ENCODE measurements at regions not wholly inside any gene's neighbourhood (a gene's known extent, or its start where the extent isn't known, plus 50 kb on each side); places are given as distances from the start of the nearest gene placed in this dataset.

- TF ChIP-seq CTCF (IDR thresholded peaks at IDR 0.05): no peak
- TF ChIP-seq EP300 (IDR thresholded peaks at IDR 0.05): no peak
- TF ChIP-seq POLR2AphosphoS5 (IDR thresholded peaks at IDR 0.05): no peak
- TF ChIP-seq POLR2A (IDR thresholded peaks at IDR 0.05): no peak
- Histone ChIP-seq H3K4me3 (no peak overlapping the region), H3K27me3 (no peaks in the 10 kb centered on the region), H3K36me3 (no peaks in the 10 kb centered on the region), H3K9me3 (peaks cover 0 to 24% (median 9%) of the 10 kb centered on the region in 4 donors), H3K27ac (no peak overlapping the region), H3K4me1 (no peaks in the 10 kb centered on the region)
- 100% methylated on average over 1 of the region's 1 CpG for WGBS, 2 donors
- ATAC-seq (ENCODE audit: low FRiP score in 2 of 2) (peak in 1 of 2 donors; percentile 55), DNase-seq (no peak)
These were observed 147.3 kb downstream of the CCDC59 start for GRCh38 chr12:82210882-82211281.

GRCh38 chr12:82209533-82209932 lies 148.7 kb downstream of the CCDC59 start:
- H3K27me3 ChIP-seq: no peaks in the 10 kb centered on the region
- no peaks in the 10 kb centered on the region for H3K36me3 ChIP-seq
- peaks cover 0 to 24% (median 9%) of the 10 kb centered on the region in 4 donors for H3K9me3 ChIP-seq
- 92 to 94% methylated on average over 8 to 9 of the region's 9 CpGs for WGBS, 2 donors
- no peak overlapping the region for H3K27ac ChIP-seq
- no peak overlapping the region for H3K4me3 ChIP-seq
- DNase-seq (peak in 1 of 2 donors; percentile 45), ATAC-seq (ENCODE audit: low FRiP score in 2 of 2) (no peak)
- H3K4me1 ChIP-seq: no peaks in the 10 kb centered on the region
- no peak for TF ChIP-seq EP300 (IDR thresholded peaks at IDR 0.05)
- no peak for TF ChIP-seq CTCF (IDR thresholded peaks at IDR 0.05)
- TF ChIP-seq POLR2A (IDR thresholded peaks at IDR 0.05): no peak
- no peak for TF ChIP-seq POLR2AphosphoS5 (IDR thresholded peaks at IDR 0.05)

- no peak for DNase-seq
- ATAC-seq (ENCODE audit: low FRiP score in 2 of 2): no peak
- H3K4me1 ChIP-seq: no peaks in the 10 kb centered on the region
- no peaks in the 10 kb centered on the region for H3K36me3 ChIP-seq
- H3K27ac ChIP-seq: no peak overlapping the region
- no peak overlapping the region for H3K4me3 ChIP-seq
- H3K27me3 ChIP-seq: no peaks in the 10 kb centered on the region
- peaks cover 0 to 24% (median 9%) of the 10 kb centered on the region in 4 donors for H3K9me3 ChIP-seq
- TF ChIP-seq CTCF (IDR thresholded peaks at IDR 0.05): no peak
- TF ChIP-seq POLR2AphosphoS5 (IDR thresholded peaks at IDR 0.05): no peak
- TF ChIP-seq EP300 (IDR thresholded peaks at IDR 0.05): no peak
- TF ChIP-seq POLR2A (IDR thresholded peaks at IDR 0.05): no peak
These were observed 150.6 kb downstream of the CCDC59 start for GRCh38 chr12:82207556-82207955.

GRCh38 chr12:82203086-82203485 lies 155.1 kb downstream of the CCDC59 start:
- WGBS, 2 donors: 84 to 89% methylated on average over 4 of the region's 4 CpGs
- Histone ChIP-seq H3K4me1 (no peaks in the 10 kb centered on the region), H3K9me3 (no peaks in the 10 kb centered on the region), H3K4me3 (no peak overlapping the region), H3K27ac (no peak overlapping the region), H3K36me3 (no peaks in the 10 kb centered on the region), H3K27me3 (no peaks in the 10 kb centered on the region)
- DNase-seq (no peak), ATAC-seq (ENCODE audit: low FRiP score in 2 of 2) (no peak)
- TF ChIP-seq POLR2AphosphoS5 (IDR thresholded peaks at IDR 0.05) (no peak), POLR2A (IDR thresholded peaks at IDR 0.05) (no peak), CTCF (IDR thresholded peaks at IDR 0.05) (no peak)

- H3K27ac ChIP-seq: no peak overlapping the region
- no peak for DNase-seq
- H3K4me3 ChIP-seq: no peak overlapping the region
- H3K27me3 ChIP-seq: no peaks in the 10 kb centered on the region
- no peaks in the 10 kb centered on the region for H3K9me3 ChIP-seq
- TF ChIP-seq CTCF (IDR thresholded peaks at IDR 0.05) (no peak), POLR2A (IDR thresholded peaks at IDR 0.05) (no peak), POLR2AphosphoS5 (IDR thresholded peaks at IDR 0.05) (no peak), EP300 (IDR thresholded peaks at IDR 0.05) (no peak)
- H3K4me1 ChIP-seq: no peaks in the 10 kb centered on the region
- 95 to 97% methylated on average over 2 of the region's 2 CpGs for WGBS, 2 donors
- no peaks in the 10 kb centered on the region for H3K36me3 ChIP-seq
- ATAC-seq (ENCODE audit: low FRiP score in 2 of 2): no peak
These were observed 170.6 kb downstream of the CCDC59 start for GRCh38 chr12:82187595-82187994.

Measured in upper lobe of left lung (tissue), 6 donors.